GM10266 (cell line): ENCODE measurements at regions not wholly inside any gene's neighbourhood (a gene's known extent, or its start where the extent isn't known, plus 50 kb on each side); places are given as distances from the start of the nearest gene placed in this dataset.

ENCODE experiments used
- DNase-seq: peaks from one replicate; pipeline ENCODE4 v3.0.0; 2012; ENCODE audit errors: extremely low spot score
- TF ChIP-seq, protein P1 (sequence below): IDR thresholded peaks from 2 replicates; pipeline ENCODE4 v1.5.1; 2012; ENCODE audit warnings: mild to moderate bottlenecking, low read depth; ENCODE audit not compliant: control insufficient read depth, insufficient read depth; ENCODE audit errors: missing control alignments

DNA sequence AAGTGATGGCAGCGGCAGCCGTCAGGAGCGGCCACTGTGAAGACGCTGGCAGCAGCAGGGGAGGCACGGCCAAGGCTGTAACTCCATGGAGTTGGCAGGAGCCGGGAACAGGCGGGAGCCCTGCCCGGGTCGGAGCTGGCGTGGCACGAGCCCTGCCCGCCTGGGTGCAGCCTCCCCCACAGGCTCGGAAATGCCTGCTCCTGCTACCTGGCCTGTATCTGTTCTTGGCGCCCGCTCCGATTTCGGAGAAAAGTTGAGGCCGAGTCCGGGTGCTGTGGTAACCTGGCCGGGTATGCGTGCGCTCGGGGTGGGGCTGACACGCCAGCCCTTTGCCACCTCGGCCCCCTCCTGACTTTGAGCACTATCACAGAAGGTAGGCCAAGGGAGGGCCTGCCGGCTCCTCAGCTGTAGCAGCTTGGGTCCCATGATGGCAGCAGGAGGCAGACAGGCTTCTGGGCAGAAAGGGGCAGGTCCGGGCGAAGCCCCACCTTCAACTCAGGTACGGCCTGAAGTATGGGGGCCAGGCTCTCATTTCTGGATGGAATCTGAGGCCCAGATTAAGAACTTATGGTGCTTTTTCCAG is 51.2 kb upstream of the SHISA3 start:
- DNase-seq = no peak
- TF ChIP-seq, protein P1, sequence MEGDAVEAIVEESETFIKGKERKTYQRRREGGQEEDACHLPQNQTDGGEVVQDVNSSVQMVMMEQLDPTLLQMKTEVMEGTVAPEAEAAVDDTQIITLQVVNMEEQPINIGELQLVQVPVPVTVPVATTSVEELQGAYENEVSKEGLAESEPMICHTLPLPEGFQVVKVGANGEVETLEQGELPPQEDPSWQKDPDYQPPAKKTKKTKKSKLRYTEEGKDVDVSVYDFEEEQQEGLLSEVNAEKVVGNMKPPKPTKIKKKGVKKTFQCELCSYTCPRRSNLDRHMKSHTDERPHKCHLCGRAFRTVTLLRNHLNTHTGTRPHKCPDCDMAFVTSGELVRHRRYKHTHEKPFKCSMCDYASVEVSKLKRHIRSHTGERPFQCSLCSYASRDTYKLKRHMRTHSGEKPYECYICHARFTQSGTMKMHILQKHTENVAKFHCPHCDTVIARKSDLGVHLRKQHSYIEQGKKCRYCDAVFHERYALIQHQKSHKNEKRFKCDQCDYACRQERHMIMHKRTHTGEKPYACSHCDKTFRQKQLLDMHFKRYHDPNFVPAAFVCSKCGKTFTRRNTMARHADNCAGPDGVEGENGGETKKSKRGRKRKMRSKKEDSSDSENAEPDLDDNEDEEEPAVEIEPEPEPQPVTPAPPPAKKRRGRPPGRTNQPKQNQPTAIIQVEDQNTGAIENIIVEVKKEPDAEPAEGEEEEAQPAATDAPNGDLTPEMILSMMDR = no peak

GRCh38 chr4:42347076-42347475 is 50.2 kb upstream of the SHISA3 start:
- TF ChIP-seq, protein P1 = no peak
- no peak for DNase-seq
